ENCODE measurements at regions not wholly inside any gene's neighbourhood (a gene's known extent, or its start where the extent isn't known, plus 50 kb on each side); places are given as distances from the start of the nearest gene placed in this dataset.

DNA sequence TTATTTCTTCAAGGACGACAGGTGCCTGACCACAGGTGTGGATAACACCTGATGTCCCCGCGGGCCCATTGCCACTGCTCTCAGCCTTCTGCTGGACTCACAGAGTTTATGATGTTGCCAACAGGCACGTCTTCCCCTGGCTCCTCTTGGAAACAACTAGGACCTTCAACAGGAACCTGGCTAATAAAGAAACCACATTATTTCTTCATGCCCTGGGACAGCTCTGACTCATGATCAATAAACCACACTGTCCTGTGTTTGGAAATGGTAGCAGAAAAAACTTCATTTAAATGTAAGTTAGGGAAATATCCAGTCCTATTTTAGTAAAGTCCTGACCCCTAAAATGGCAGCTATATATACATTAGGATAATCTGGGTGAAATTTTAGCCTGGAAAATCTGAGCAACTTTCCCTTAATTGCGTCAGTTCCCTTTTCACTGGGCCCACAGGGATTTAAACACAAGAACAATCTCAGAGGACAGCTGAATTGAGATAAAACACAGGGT lies 158.9 kb downstream of the VAPA start:
- TF ChIP-seq, protein P1, sequence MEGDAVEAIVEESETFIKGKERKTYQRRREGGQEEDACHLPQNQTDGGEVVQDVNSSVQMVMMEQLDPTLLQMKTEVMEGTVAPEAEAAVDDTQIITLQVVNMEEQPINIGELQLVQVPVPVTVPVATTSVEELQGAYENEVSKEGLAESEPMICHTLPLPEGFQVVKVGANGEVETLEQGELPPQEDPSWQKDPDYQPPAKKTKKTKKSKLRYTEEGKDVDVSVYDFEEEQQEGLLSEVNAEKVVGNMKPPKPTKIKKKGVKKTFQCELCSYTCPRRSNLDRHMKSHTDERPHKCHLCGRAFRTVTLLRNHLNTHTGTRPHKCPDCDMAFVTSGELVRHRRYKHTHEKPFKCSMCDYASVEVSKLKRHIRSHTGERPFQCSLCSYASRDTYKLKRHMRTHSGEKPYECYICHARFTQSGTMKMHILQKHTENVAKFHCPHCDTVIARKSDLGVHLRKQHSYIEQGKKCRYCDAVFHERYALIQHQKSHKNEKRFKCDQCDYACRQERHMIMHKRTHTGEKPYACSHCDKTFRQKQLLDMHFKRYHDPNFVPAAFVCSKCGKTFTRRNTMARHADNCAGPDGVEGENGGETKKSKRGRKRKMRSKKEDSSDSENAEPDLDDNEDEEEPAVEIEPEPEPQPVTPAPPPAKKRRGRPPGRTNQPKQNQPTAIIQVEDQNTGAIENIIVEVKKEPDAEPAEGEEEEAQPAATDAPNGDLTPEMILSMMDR (IDR thresholded peaks at IDR 0.05): no peak
- no peak for TF ChIP-seq POLR2A (IDR thresholded peaks at IDR 0.05)
- H3K36me3 ChIP-seq: no peaks in the 10 kb centered on the region
- H3K27ac ChIP-seq: no peak overlapping the region
- H3K9me3 ChIP-seq: no peaks in the 10 kb centered on the region
- no peaks in the 10 kb centered on the region for H3K4me1 ChIP-seq
- H3K4me3 ChIP-seq: no peak overlapping the region
- no peak for DNase-seq
- no peaks in the 10 kb centered on the region for H3K27me3 ChIP-seq

DNA sequence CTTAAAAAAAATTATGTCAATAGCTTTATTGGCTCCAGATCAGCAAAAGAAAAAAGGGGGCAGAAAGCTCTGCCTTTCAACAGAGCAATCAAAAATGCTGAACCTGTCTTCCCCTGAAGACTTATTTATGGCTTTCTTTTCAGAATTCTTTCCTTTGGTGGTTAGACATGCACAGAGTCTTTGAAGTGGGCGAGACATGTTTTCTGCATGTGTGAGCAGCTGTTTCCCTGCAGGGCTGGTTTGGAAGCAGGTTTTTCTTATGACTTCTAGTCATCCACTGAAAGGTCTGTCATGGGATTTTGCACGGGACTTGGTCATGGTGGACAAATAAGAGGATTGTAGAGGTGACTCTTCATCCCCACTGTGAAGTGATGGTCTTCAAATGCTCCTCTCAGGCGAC lies 160.3 kb downstream of the VAPA start:
- Histone ChIP-seq H3K27me3 (no peaks in the 10 kb centered on the region), H3K9me3 (no peaks in the 10 kb centered on the region), H3K4me1 (no peaks in the 10 kb centered on the region), H3K4me3 (no peak overlapping the region), H3K36me3 (no peaks in the 10 kb centered on the region), H3K27ac (no peak overlapping the region)
- no peak for TF ChIP-seq POLR2A (IDR thresholded peaks at IDR 0.05)
- TF ChIP-seq, protein P1 (IDR thresholded peaks at IDR 0.05): no peak
- DNase-seq: no peak

DNA sequence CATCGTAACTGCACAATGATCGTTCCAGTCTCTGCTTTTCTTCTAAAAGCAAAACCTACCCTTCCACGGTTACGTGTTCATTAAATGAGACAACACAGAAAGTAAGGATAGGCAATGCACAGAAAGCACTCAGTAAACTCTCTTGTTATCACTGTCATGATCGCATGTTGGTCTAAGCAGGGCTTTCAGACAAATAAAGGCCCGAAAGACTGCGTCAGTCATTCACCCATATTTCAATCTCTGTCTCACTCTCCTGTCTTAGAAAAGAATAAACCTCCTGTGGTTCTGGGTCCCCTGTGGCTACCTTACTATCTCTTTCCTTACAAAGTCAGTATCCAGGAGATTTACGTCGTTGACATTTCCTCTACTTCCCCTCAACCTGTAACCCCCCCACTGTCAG lies 160.9 kb downstream of the VAPA start:
- Histone ChIP-seq H3K27ac (no peak overlapping the region), H3K36me3 (no peaks in the 10 kb centered on the region), H3K27me3 (no peaks in the 10 kb centered on the region), H3K9me3 (no peaks in the 10 kb centered on the region), H3K4me3 (no peak overlapping the region), H3K4me1 (no peaks in the 10 kb centered on the region)
- no peak for TF ChIP-seq POLR2A (IDR thresholded peaks at IDR 0.05)
- TF ChIP-seq, protein P1 (IDR thresholded peaks at IDR 0.05): no peak
- no peak for DNase-seq

DNA sequence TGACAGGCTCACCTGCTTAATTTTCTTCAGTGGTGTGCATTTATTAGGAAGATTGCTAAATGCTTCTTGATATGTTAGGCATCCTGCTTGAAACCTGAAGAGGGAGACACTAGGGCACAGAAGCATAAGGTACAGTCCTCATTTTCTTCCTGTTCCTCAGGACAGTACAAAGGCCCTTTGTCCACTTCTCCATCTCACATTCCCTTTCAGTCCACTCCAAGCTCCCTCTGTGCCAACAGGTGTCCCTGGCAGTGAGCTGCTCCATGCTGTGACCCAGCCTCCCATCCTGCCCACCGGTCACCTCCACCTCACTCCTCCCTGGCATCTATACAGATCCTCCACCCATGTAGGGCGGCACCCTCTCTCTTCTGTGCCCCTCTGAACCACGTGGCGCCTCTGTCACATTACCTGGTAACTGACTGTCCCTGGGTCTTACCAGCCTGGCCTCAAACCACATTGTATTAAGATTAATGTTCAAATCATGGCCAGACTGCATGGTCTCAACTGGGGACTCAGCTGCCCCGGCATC lies 162.8 kb downstream of the VAPA start:
- no peaks in the 10 kb centered on the region for H3K36me3 ChIP-seq
- H3K4me1 ChIP-seq: no peaks in the 10 kb centered on the region
- TF ChIP-seq POLR2A (IDR thresholded peaks at IDR 0.05): no peak
- TF ChIP-seq, protein P1 (IDR thresholded peaks at IDR 0.05): no peak
- no peaks in the 10 kb centered on the region for H3K27me3 ChIP-seq
- no peaks in the 10 kb centered on the region for H3K9me3 ChIP-seq
- no peak for DNase-seq
- no peak overlapping the region for H3K27ac ChIP-seq
- H3K4me3 ChIP-seq: no peak overlapping the region

DNA sequence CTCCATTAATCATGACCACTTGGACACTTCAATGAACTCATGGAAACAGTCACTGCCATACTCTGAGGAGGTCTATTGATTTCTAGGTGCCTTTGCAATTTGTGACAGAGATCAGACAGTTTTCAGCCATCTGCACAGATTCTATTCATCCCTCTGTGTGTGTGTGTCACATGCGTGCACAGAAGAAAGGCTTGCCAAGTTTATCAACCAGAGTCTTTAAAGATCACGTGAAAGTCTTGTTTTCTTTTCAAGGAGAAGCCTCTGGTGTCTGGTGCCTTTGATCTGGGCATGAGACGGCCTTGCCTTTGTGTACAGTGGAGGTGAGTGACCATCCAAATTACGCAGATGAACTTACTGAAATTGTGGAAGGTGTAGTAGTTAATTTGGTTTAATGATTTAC lies 164.2 kb downstream of the VAPA start:
- no peak for DNase-seq
- Histone ChIP-seq H3K36me3 (no peaks in the 10 kb centered on the region), H3K4me1 (no peaks in the 10 kb centered on the region), H3K9me3 (peaks cover 0 to 5% (median 2%) of the 10 kb centered on the region in 4 donors), H3K4me3 (no peak overlapping the region), H3K27me3 (no peaks in the 10 kb centered on the region), H3K27ac (no peak overlapping the region)
- no peak for TF ChIP-seq POLR2A (IDR thresholded peaks at IDR 0.05)
- TF ChIP-seq, protein P1 (IDR thresholded peaks at IDR 0.05): no peak

DNA sequence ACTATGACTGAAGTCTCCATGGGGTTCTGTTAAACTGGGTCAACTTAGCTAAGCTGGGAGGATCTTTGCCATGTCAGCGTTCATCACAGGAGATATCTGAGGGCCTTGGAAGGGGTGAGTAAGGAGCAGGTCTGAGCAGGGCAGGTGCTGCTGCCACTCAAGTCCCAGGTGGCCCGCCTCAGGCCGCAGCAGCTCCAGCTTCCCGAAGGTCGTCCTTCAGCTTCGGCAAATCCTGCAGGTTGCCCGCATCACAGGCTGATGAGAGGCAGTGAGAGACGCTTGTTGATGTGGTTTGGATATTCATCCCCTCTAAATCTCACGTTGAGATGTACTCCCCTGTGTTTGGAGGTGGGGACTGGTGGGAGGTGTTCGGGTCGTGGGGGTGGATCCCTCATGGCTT lies 166.6 kb downstream of the VAPA start:
- no peak for DNase-seq
- peaks cover 0 to 11% (median 5%) of the 10 kb centered on the region in 4 donors for H3K9me3 ChIP-seq
- H3K4me1 ChIP-seq: peaks cover 0 to 3% (median 0%) of the 10 kb centered on the region in 4 donors
- no peak for TF ChIP-seq POLR2A (IDR thresholded peaks at IDR 0.05)
- TF ChIP-seq, protein P1 (IDR thresholded peaks at IDR 0.05): no peak
- H3K4me3 ChIP-seq: no peak overlapping the region
- H3K27ac ChIP-seq: no peak overlapping the region
- no peaks in the 10 kb centered on the region for H3K36me3 ChIP-seq
- H3K27me3 ChIP-seq: no peaks in the 10 kb centered on the region
